BLaER1 treated with 17β-estradiol and CSF1 and Interleukin-3, amounts not matched to agents 10 nM and 100 nM (cell line): ENCODE measurements at regions not wholly inside any gene's neighbourhood (a gene's known extent, or its start where the extent isn't known, plus 50 kb on each side); places are given as distances from the start of the nearest gene placed in this dataset.

Source experiments
- H3K27ac ChIP-seq, 11 experiments: shearing (Covaris generic); formaldehyde crosslinking; 2 replicates each; pipeline ENCODE4 v1.8.1; 2022
- H3K27me3 ChIP-seq, 11 experiments: shearing (Covaris generic); formaldehyde crosslinking; 2 replicates each; pipeline ENCODE4 v1.8.1; 2022
- H3K36me3 ChIP-seq, 11 experiments: shearing (Covaris generic); formaldehyde crosslinking; 2 replicates each; pipeline ENCODE4 v1.8.1; 2022
- H3K4me1 ChIP-seq, 10 experiments: shearing (Covaris generic); formaldehyde crosslinking; 2 replicates each; pipeline ENCODE4 v1.8.1; 2022
- H3K4me2 ChIP-seq, 11 experiments: shearing (Covaris generic); formaldehyde crosslinking; 2 replicates each; pipeline ENCODE4 v1.8.1; 2022
- H3K4me3 ChIP-seq, 10 experiments: shearing (Covaris generic); formaldehyde crosslinking; 2 replicates each; pipeline ENCODE4 v1.8.1; 2022
- H3K9ac ChIP-seq, 11 experiments: shearing (Covaris generic); formaldehyde crosslinking; 2 replicates each; pipeline ENCODE4 v1.8.1; 2022
- H3K9me3 ChIP-seq, 11 experiments: shearing (Covaris generic); formaldehyde crosslinking; replicated peaks in 1 of 11; 2 replicates each; pipeline ENCODE4 v1.8.1; 2022
- H4K20me1 ChIP-seq, 11 experiments: shearing (Covaris generic); formaldehyde crosslinking; 2 replicates each; pipeline ENCODE4 v1.8.1; 2022
- Cebpa-rat ChIP-seq, 11 experiments: shearing (Covaris generic); IDR thresholded peaks; 2 replicates each; pipeline ENCODE4 v1.8.1; 2022

- Histone ChIP-seq H3K36me3 (no peaks in the 10 kb centered on the region), H3K4me1 (peaks cover 13 to 39% (median 31%) of the 10 kb centered on the region in 10 experiments; a peak in 19 of 20 replicates), H3K27ac (no peak overlapping the region), H3K9me3 (peaks cover 0 to 19% (median 17%) of the 10 kb centered on the region in 11 experiments; a peak in 18 of 22 replicates), H3K9ac (no peak overlapping the region), H4K20me1 (no peaks in the 10 kb centered on the region; a peak in 1 of 22 replicates), H3K27me3 (no peaks in the 10 kb centered on the region), H3K4me2 (peak overlapping the region in 2 of 11 experiments; percentile 20 to 25; a peak in 3 of 22 replicates), H3K4me3 (no peak overlapping the region)
- TF ChIP-seq Cebpa-rat (IDR thresholded peaks at IDR 0.05) = no peak
Measured at GRCh38 chr2:2875831-2876230, 501.8 kb downstream of the EIPR1 start.

GRCh38 chr2:2875296-2875695, 502.3 kb downstream of the EIPR1 start:
- Histone ChIP-seq H3K9ac (no peak overlapping the region), H4K20me1 (no peaks in the 10 kb centered on the region; a peak in 1 of 22 replicates), H3K9me3 (peaks cover 0 to 19% (median 17%) of the 10 kb centered on the region in 11 experiments; a peak in 18 of 22 replicates), H3K27ac (no peak overlapping the region), H3K36me3 (no peaks in the 10 kb centered on the region), H3K4me3 (no peak overlapping the region), H3K27me3 (no peaks in the 10 kb centered on the region), H3K4me2 (no peak overlapping the region), H3K4me1 (peaks cover 10 to 33% (median 26%) of the 10 kb centered on the region in 10 experiments; a peak in 19 of 20 replicates)
- no peak for TF ChIP-seq Cebpa-rat (IDR thresholded peaks at IDR 0.05)

- no peak overlapping the region for H3K4me3 ChIP-seq
- no peak overlapping the region for H3K4me2 ChIP-seq
- no peak overlapping the region for H3K9ac ChIP-seq
- H4K20me1 ChIP-seq = no peaks in the 10 kb centered on the region; a peak in 1 of 22 replicates
- no peak for TF ChIP-seq Cebpa-rat (IDR thresholded peaks at IDR 0.05)
- H3K4me1 ChIP-seq = peaks cover 5 to 28% (median 21%) of the 10 kb centered on the region in 10 experiments; a peak in 19 of 20 replicates
- H3K36me3 ChIP-seq = no peaks in the 10 kb centered on the region
- peaks cover 0 to 19% (median 17%) of the 10 kb centered on the region in 11 experiments; a peak in 18 of 22 replicates for H3K9me3 ChIP-seq
- no peaks in the 10 kb centered on the region for H3K27me3 ChIP-seq
- no peak overlapping the region for H3K27ac ChIP-seq
Measured at GRCh38 chr2:2874805-2875204, 502.8 kb downstream of the EIPR1 start.

GRCh38 chr2:2874341-2874740, 503.3 kb downstream of the EIPR1 start:
- no peaks in the 10 kb centered on the region for H3K27me3 ChIP-seq
- TF ChIP-seq Cebpa-rat (IDR thresholded peaks at IDR 0.05) = no peak
- peaks cover under 1 to 24% (median 16%) of the 10 kb centered on the region in 10 experiments; a peak in 18 of 20 replicates for H3K4me1 ChIP-seq
- peaks cover 0 to 19% (median 17%) of the 10 kb centered on the region in 11 experiments; a peak in 18 of 22 replicates for H3K9me3 ChIP-seq
- H3K27ac ChIP-seq = no peak overlapping the region
- no peak overlapping the region for H3K4me3 ChIP-seq
- H3K9ac ChIP-seq = no peak overlapping the region
- no peaks in the 10 kb centered on the region for H3K36me3 ChIP-seq
- H3K4me2 ChIP-seq = no peak overlapping the region
- H4K20me1 ChIP-seq = no peaks in the 10 kb centered on the region; a peak in 1 of 22 replicates

- peak overlapping the region in 8 of 11 experiments; percentile 29 to 62 (median 43); a peak in 16 of 22 replicates for H3K4me2 ChIP-seq
Measured at GRCh38 chr2:2873450-2873811, 504.2 kb downstream of the EIPR1 start.

GRCh38 chr2:2872713-2873449, 504.7 kb downstream of the EIPR1 start:
- H3K9ac ChIP-seq = no peak overlapping the region
- peaks cover 0 to 8% (median 6%) of the 10 kb centered on the region in 11 experiments; a peak in 15 of 22 replicates for H3K9me3 ChIP-seq
- no peak overlapping the region for H3K27ac ChIP-seq
- H3K4me2 ChIP-seq = peak overlapping the region in 8 of 11 experiments; percentile 29 to 62 (median 43); a peak in 15 of 22 replicates
- H3K4me1 ChIP-seq = peaks cover 0 to 18% (median 10%) of the 10 kb centered on the region in 10 experiments; a peak in 16 of 20 replicates
- H3K4me3 ChIP-seq = no peak overlapping the region
- no peaks in the 10 kb centered on the region; a peak in 1 of 22 replicates for H4K20me1 ChIP-seq
- no peaks in the 10 kb centered on the region for H3K27me3 ChIP-seq
- TF ChIP-seq Cebpa-rat (IDR thresholded peaks at IDR 0.05) = no peak
- no peaks in the 10 kb centered on the region for H3K36me3 ChIP-seq

More at GRCh38 chr2:2873450-2873811, 504.2 kb downstream of the EIPR1 start:
- no peaks in the 10 kb centered on the region; a peak in 1 of 22 replicates for H4K20me1 ChIP-seq
- H3K36me3 ChIP-seq = no peaks in the 10 kb centered on the region
- peaks cover 0 to 14% (median 11%) of the 10 kb centered on the region in 11 experiments; a peak in 18 of 22 replicates for H3K9me3 ChIP-seq
- no peak for TF ChIP-seq Cebpa-rat (IDR thresholded peaks at IDR 0.05)
- no peak overlapping the region for H3K4me3 ChIP-seq
- peaks cover 0 to 18% (median 10%) of the 10 kb centered on the region in 10 experiments; a peak in 16 of 20 replicates for H3K4me1 ChIP-seq
- peak overlapping the region in 1 of 11 experiments; percentile 20; a peak in 1 of 22 replicates for H3K27ac ChIP-seq
- no peak overlapping the region for H3K9ac ChIP-seq
- no peaks in the 10 kb centered on the region for H3K27me3 ChIP-seq

GRCh38 chr2:2872309-2872617, 505.4 kb downstream of the EIPR1 start:
- TF ChIP-seq Cebpa-rat (IDR thresholded peaks at IDR 0.05) = no peak
- peaks cover 0 to 18% (median 10%) of the 10 kb centered on the region in 10 experiments; a peak in 16 of 20 replicates for H3K4me1 ChIP-seq
- no peak overlapping the region for H3K9ac ChIP-seq
- no peak overlapping the region for H3K27ac ChIP-seq
- no peaks in the 10 kb centered on the region; a peak in 1 of 22 replicates for H4K20me1 ChIP-seq
- H3K4me2 ChIP-seq = no peak overlapping the region
- H3K9me3 ChIP-seq = peaks cover 0 to 2% (median 0%) of the 10 kb centered on the region in 11 experiments; a peak in 4 of 22 replicates
- no peaks in the 10 kb centered on the region for H3K36me3 ChIP-seq
- H3K4me3 ChIP-seq = no peak overlapping the region
- no peaks in the 10 kb centered on the region for H3K27me3 ChIP-seq

GRCh38 chr2:2871480-2872308, 505.9 kb downstream of the EIPR1 start:
- no peak overlapping the region for H3K4me3 ChIP-seq
- no peak for TF ChIP-seq Cebpa-rat (IDR thresholded peaks at IDR 0.05)
- H3K9me3 ChIP-seq = no peaks in the 10 kb centered on the region
- no peaks in the 10 kb centered on the region for H3K27me3 ChIP-seq
- no peak overlapping the region for H3K27ac ChIP-seq
- no peaks in the 10 kb centered on the region for H3K36me3 ChIP-seq
- no peaks in the 10 kb centered on the region; a peak in 1 of 22 replicates for H4K20me1 ChIP-seq
- H3K9ac ChIP-seq = no peak overlapping the region
- H3K4me1 ChIP-seq = peaks cover 0 to 18% (median 10%) of the 10 kb centered on the region in 10 experiments; a peak in 16 of 20 replicates
- no peak overlapping the region for H3K4me2 ChIP-seq

- peaks cover 0 to 13% (median 8%) of the 10 kb centered on the region in 10 experiments; a peak in 16 of 20 replicates for H3K4me1 ChIP-seq
- no peak overlapping the region for H3K27ac ChIP-seq
- H4K20me1 ChIP-seq = no peaks in the 10 kb centered on the region; a peak in 1 of 22 replicates
- H3K27me3 ChIP-seq = no peaks in the 10 kb centered on the region
- no peaks in the 10 kb centered on the region for H3K9me3 ChIP-seq
- H3K4me2 ChIP-seq = no peak overlapping the region
- no peak overlapping the region for H3K9ac ChIP-seq
- no peaks in the 10 kb centered on the region for H3K36me3 ChIP-seq
- no peak overlapping the region for H3K4me3 ChIP-seq
- no peak for TF ChIP-seq Cebpa-rat (IDR thresholded peaks at IDR 0.05)
Measured at GRCh38 chr2:2870106-2870505, 507.5 kb downstream of the EIPR1 start.
